Activated CD4-positive, alpha-beta T cell treated with anti-CD3 and anti-CD28 coated beads, Interleukin-2, amount 50 U/mL, for 4 hours (primary cell): ENCODE measurements at regions not wholly inside any gene's neighbourhood (a gene's known extent, or its start where the extent isn't known, plus 50 kb on each side); places are given as distances from the start of the nearest gene placed in this dataset.
"Not testable (repeated sequence)": the region's sequence is repeated elsewhere in the genome, so short reads cannot be mapped to it uniquely, and the experiment has no call there.

Experiments used
- DNase-seq, 2 experiments: peaks; one replicate each; pipeline ENCODE4 v3.0.0-alpha.2; 2020

GRCh38 chr5:66425842-66426241, 170.4 kb upstream of the MAST4 start:
- DNase-seq: no peak

GRCh38 chr5:66426259-66427138, 169.7 kb upstream of the MAST4 start:
- DNase-seq: no peak

GRCh38 chr5:66427139-66427442, 169.1 kb upstream of the MAST4 start:
- no peak for DNase-seq

DNA sequence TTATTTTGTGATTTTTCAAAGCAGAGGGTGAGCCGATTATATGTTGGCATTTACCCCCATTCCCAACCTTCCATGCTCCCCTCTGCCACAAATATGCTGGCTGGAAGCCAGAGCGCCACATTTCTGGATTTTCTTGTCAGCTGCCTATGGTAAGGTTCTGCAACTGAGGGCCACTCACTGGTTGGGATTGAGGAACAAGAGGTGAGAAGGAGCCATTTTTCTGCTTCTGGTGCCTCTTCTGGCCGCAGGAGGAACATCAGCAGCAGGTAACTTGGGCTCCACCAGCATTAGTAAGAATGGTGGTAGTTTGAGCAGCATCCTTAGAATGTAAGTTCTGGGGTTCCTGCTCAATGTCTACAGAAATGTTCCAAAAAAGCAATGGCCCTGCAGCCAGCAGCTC, 159.5 kb upstream of the MAST4 start:
- DNase-seq: no peak

GRCh38 chr5:66438087-66438486, 158.1 kb upstream of the MAST4 start:
- no peak for DNase-seq

GRCh38 chr5:66438696-66439095, 157.5 kb upstream of the MAST4 start:
- no peak for DNase-seq

GRCh38 chr5:66440202-66440680, 156.0 kb upstream of the MAST4 start:
- DNase-seq: no peak

DNA sequence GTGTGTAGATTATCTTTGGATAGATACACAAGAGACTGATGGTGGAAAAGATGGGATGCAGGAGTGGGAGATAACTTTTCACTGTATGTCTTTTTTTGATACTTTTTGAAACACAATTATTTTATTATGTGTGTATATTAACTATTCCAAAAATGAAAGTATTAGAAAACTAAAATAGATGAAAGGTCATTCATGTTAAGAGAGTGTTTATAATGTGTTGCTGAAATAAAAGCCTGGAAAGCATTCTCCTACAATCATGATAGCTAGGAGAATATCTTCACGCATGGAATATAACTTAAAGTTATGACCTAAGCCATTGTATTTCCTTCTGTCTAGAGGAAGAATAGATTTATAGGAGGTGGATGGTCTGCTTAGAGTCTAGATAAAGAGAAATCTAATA, 154.8 kb upstream of the MAST4 start:
- DNase-seq: no peak

DNA sequence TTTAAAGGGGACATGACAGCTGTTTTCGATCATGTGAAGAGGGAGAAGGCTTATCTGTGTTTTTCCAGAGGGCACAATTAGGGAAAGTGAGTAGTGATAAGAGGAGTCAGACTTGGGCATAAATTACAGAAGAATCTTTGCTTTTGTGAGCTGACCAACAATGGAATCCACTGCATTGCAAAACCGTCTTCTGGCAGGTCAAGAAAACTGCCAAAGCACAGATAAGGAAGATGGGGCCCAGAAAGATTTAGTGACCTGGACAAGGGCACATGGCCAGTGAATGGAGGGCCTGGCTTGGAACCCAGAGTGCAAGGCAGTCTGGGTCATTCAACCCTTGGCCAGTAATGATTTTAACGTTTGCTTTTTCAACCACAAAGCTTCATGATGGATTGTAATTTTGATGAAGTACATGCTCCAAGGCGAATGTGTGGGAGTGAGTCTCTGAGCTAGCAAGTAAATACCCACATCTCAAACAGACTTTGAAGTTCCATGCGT, 153.2 kb upstream of the MAST4 start:
- DNase-seq: no peak

GRCh38 chr5:66443462-66444130, 152.6 kb upstream of the MAST4 start:
- no peak for DNase-seq

- DNase-seq: not testable (repeated sequence)
Observed at GRCh38 chr5:66448070-66448469, 148.1 kb upstream of the MAST4 start.

GRCh38 chr5:66450237-66450636, 146.0 kb upstream of the MAST4 start:
- no peak for DNase-seq

DNA sequence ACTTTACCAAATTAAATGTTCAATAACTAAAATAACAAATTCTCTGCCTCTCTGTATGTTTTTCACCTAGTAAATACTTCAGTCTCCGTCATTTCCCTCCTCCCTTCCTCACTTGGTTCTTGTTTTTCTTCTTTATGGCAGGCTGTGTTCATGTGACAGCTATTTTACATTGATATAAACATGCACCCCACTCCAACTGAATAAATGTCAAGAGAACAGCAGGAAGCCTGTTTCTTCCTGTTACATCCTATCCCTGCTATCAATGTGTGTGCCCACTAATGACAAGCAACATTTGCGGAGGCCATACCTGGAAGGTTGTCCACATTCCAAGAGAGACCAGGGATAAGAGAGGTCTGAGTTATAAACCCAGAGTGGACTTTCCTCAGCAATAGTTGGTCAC, 145.2 kb upstream of the MAST4 start:
- no peak for DNase-seq

DNA sequence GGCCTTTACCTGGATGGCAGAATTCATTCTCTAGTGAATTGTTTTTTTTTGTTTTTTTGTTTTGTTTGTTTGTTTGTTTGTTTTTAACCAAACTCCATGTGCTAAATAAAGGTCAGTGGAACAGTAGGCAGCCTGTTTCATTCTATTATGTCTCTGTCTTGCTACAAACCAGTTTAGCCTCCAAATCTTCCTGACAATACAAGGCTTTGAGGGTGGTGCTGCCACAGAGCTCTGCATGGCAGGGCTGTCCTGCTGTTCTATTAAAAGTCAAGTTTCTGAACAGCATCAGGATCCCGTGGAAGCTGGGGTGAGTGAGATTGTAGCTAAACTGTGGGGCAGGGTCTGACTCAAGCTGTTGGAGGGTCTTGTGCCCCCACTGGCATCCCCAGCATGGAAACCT, 144.1 kb upstream of the MAST4 start:
- DNase-seq: no peak

DNA sequence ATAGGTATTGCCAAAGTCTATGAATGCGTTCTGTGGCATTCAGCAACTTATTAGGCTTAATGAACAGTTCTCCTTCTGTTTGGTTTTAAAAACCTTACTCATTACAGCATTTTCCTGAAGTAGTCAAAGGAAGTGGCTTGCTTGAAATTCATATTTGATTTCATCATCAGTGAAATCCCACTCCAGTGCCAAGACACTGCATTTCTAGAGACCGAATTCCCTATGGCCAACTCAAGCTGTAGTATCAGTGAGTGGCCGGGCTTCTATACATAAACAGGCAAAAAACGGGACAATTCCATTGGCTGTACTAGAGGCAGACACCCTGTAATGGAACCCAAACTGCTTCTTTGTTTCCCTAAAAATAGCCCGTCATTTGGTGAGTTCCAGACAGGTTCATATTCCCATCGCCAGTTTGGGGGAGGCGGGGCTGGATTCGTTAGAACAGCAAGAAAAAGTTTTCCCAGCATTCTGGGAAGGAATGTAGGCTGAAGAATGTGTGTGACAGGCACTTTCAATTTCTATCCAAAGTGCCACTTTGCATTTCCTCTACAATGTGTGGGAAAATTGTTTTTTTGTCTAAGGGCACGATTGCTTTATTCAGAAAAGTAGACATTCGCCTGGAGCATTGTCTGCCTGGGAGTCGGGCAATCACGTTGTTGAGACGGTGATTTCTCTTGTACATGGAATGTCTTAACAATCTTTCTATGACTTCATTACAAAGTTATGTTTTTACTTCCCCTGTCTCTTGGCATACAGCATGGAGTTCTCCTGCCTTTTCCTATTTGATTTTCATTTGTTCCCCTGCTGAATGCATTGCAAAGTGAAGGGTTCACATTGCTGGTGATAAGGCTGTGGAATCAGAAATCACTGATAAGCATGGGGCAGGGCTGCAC, 141.8 kb upstream of the MAST4 start:
- no peak for DNase-seq

GRCh38 chr5:66459728-66460127, 136.5 kb upstream of the MAST4 start:
- DNase-seq: no peak

GRCh38 chr5:66467564-66467963, 128.6 kb upstream of the MAST4 start:
- no peak for DNase-seq

GRCh38 chr5:66469684-66470083, 126.5 kb upstream of the MAST4 start:
- DNase-seq: no peak

DNA sequence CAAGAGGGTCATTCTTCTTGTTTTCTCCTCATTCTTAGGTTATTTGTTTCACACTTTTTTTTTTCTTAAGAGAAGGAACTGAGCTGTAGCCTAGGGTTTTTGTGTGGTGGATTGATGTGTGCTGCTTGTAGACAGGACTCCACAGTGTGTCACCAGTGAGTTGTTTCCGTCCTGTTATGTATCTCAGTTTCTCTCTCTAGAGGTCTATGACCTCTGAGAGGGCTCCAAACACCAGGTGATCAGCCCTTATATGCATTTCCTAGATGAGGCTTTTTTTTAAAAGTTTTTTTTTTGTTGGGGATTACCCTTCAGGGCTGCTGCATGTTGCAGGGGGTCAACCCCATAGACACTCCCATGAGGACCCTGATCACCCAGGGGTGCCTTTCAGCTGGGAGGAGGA, 124.2 kb upstream of the MAST4 start:
- no peak for DNase-seq

- DNase-seq: no peak
Observed at GRCh38 chr5:66475731-66476130, 120.5 kb upstream of the MAST4 start.

DNA sequence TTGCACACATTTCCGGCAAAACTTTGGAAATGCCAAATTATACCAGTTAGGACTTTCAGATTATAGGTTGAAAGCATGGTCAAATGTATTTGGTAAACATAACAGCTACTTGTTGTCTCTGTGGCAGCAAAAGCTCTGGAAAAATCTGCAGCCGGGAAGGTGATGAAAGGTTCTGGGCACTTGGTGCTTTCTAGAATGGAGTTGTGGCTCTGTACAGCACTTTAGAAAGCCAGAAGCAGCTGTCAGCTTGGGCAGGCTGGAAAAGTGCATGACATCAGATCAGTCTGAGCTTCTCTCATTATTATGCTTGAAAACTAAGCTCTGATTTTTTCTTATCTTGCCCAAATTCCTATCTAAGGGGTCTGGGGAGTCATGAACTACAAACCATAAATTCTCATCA, 118.6 kb upstream of the MAST4 start:
- DNase-seq: no peak

GRCh38 chr5:66494437-66494836, 101.8 kb upstream of the MAST4 start:
- no peak for DNase-seq

- no peak for DNase-seq
Observed at GRCh38 chr5:66498791-66499207, 97.4 kb upstream of the MAST4 start.
